ENCODE measurements at regions not wholly inside any gene's neighbourhood (a gene's known extent, or its start where the extent isn't known, plus 50 kb on each side); places are given as distances from the start of the nearest gene placed in this dataset.
A peak's percentile ranks its signal among the peaks of the same experiment; 100 is the strongest.

- peaks cover 53 to 58% (median 53%) of the 10 kb centered on the region in 3 donors for H3K4me1 Mint-ChIP-seq
- H3K27ac ChIP-seq (ENCODE audit: low read depth, low read length), result no peak overlapping the region
- no peaks in the 10 kb centered on the region for H3K27me3 ChIP-seq (ENCODE audit: insufficient read depth, low read length, poor library complexity, severe bottlenecking)
- no peaks in the 10 kb centered on the region for H3K36me3 ChIP-seq (ENCODE audit: insufficient read depth, low read length)
- no peak overlapping the region for H3K4me3 ChIP-seq (ENCODE audit: low read length)
- peak overlapping the region in 2 of 8 donors; percentile 3 to 33 for H3K27ac Mint-ChIP-seq
- peaks cover 49% of the 10 kb centered on the region for H3K4me1 ChIP-seq (ENCODE audit: insufficient read depth, low read length)
- POLR2A ChIA-PET, result no interaction called here
- H3K27me3 Mint-ChIP-seq, result peaks cover 0 to 1% of the 10 kb centered on the region in 2 donors
- no peak for DNase-seq
- H3K36me3 Mint-ChIP-seq, result no peaks in the 10 kb centered on the region
- H3K9me3 Mint-ChIP-seq, result no peaks in the 10 kb centered on the region
- H3K4me3 Mint-ChIP-seq, result peak overlapping the region in 1 of 7 donors; percentile 32
- no peaks in the 10 kb centered on the region for H3K9me3 ChIP-seq (ENCODE audit: low read length)
- CTCF ChIA-PET, result no interaction called here
Measured at GRCh38 chr9:79885093-79885857, 313.5 kb downstream of the TLE4 start.

GRCh38 chr9:79884546-79884945, 312.8 kb downstream of the TLE4 start:
- Mint-ChIP-seq H3K4me1 (peaks cover 56 to 59% (median 56%) of the 10 kb centered on the region in 3 donors), H3K27ac (peak overlapping the region in 3 of 8 donors; percentile 12 to 76 (median 52)), H3K9me3 (no peaks in the 10 kb centered on the region), H3K36me3 (no peaks in the 10 kb centered on the region), H3K4me3 (peak overlapping the region in 6 of 7 donors; percentile 13 to 89 (median 48)), H3K27me3 (peaks cover 0 to 1% of the 10 kb centered on the region in 2 donors)
- ChIA-PET POLR2A (no interaction called here), CTCF (no interaction called here)
- peaks cover 49% of the 10 kb centered on the region for H3K4me1 ChIP-seq (ENCODE audit: insufficient read depth, low read length)
- no peaks in the 10 kb centered on the region for H3K36me3 ChIP-seq (ENCODE audit: insufficient read depth, low read length)
- DNase-seq, result no peak
- no peak overlapping the region for H3K4me3 ChIP-seq (ENCODE audit: low read length)
- no peaks in the 10 kb centered on the region for H3K9me3 ChIP-seq (ENCODE audit: low read length)
- H3K27me3 ChIP-seq (ENCODE audit: insufficient read depth, low read length, poor library complexity, severe bottlenecking), result no peaks in the 10 kb centered on the region
- no peak overlapping the region for H3K27ac ChIP-seq (ENCODE audit: low read depth, low read length)

GRCh38 chr9:79883073-79883645, 311.4 kb downstream of the TLE4 start:
- peaks cover 49% of the 10 kb centered on the region for H3K4me1 ChIP-seq (ENCODE audit: insufficient read depth, low read length)
- Mint-ChIP-seq H3K9me3 (no peaks in the 10 kb centered on the region), H3K36me3 (no peaks in the 10 kb centered on the region), H3K4me3 (peak overlapping the region in 6 of 7 donors; percentile 59 to 89 (median 84)), H3K27me3 (peaks cover 0 to 1% of the 10 kb centered on the region in 2 donors), H3K4me1 (peaks cover 59 to 66% (median 62%) of the 10 kb centered on the region in 3 donors), H3K27ac (peak overlapping the region in 5 of 8 donors; percentile 30 to 86 (median 68))
- peak; percentile 24 to 78 (median 65) for DNase-seq
- H3K9me3 ChIP-seq (ENCODE audit: low read length), result no peaks in the 10 kb centered on the region
- ChIA-PET POLR2A (interaction anchor here (1.0 kb wide), 2 partner anchors 9 to 312 kb away, joined by 5 to 8 read pairs; partner anchors contain the start of gene TLE4), CTCF (no interaction called here)
- no peak overlapping the region for H3K27ac ChIP-seq (ENCODE audit: low read depth, low read length)
- H3K27me3 ChIP-seq (ENCODE audit: insufficient read depth, low read length, poor library complexity, severe bottlenecking), result no peaks in the 10 kb centered on the region
- H3K4me3 ChIP-seq (ENCODE audit: low read length), result peak overlapping the region; percentile 36
- H3K36me3 ChIP-seq (ENCODE audit: insufficient read depth, low read length), result no peaks in the 10 kb centered on the region

GRCh38 chr9:79880626-79881025, 308.9 kb downstream of the TLE4 start:
- Mint-ChIP-seq H3K4me3 (peak overlapping the region in 2 of 7 donors; percentile 4 to 34), H3K36me3 (no peaks in the 10 kb centered on the region), H3K27me3 (peaks cover 0 to 3% of the 10 kb centered on the region in 2 donors), H3K4me1 (peaks cover 53 to 63% (median 57%) of the 10 kb centered on the region in 3 donors), H3K9me3 (no peaks in the 10 kb centered on the region), H3K27ac (no peak overlapping the region)
- ChIA-PET CTCF (interaction anchor here (0.7 kb wide), 1 partner anchor 309 kb away, joined by 3 read pairs; no protein-coding TSS in a partner anchor), POLR2A (no interaction called here)
- H3K4me1 ChIP-seq (ENCODE audit: insufficient read depth, low read length), result peaks cover 49% of the 10 kb centered on the region
- H3K4me3 ChIP-seq (ENCODE audit: low read length), result no peak overlapping the region
- no peaks in the 10 kb centered on the region for H3K9me3 ChIP-seq (ENCODE audit: low read length)
- no peaks in the 10 kb centered on the region for H3K36me3 ChIP-seq (ENCODE audit: insufficient read depth, low read length)
- H3K27me3 ChIP-seq (ENCODE audit: insufficient read depth, low read length, poor library complexity, severe bottlenecking), result no peaks in the 10 kb centered on the region
- no peak for DNase-seq
- H3K27ac ChIP-seq (ENCODE audit: low read depth, low read length), result no peak overlapping the region

GRCh38 chr9:79877943-79878602, 306.3 kb downstream of the TLE4 start:
- no peaks in the 10 kb centered on the region for H3K9me3 Mint-ChIP-seq
- ChIA-PET CTCF (no interaction called here), POLR2A (no interaction called here)
- no peak overlapping the region for H3K4me3 Mint-ChIP-seq
- Histone ChIP-seq H3K36me3 (ENCODE audit: insufficient read depth, low read length) (no peaks in the 10 kb centered on the region), H3K27ac (ENCODE audit: low read depth, low read length) (no peak overlapping the region), H3K4me3 (ENCODE audit: low read length) (no peak overlapping the region), H3K9me3 (ENCODE audit: low read length) (no peaks in the 10 kb centered on the region), H3K27me3 (ENCODE audit: insufficient read depth, low read length, poor library complexity, severe bottlenecking) (no peaks in the 10 kb centered on the region), H3K4me1 (ENCODE audit: insufficient read depth, low read length) (peaks cover 24% of the 10 kb centered on the region)
- no peak for DNase-seq
- H3K27me3 Mint-ChIP-seq, result peaks cover 0 to 2% of the 10 kb centered on the region in 2 donors
- H3K4me1 Mint-ChIP-seq, result peaks cover 29 to 38% (median 32%) of the 10 kb centered on the region in 3 donors
- H3K36me3 Mint-ChIP-seq, result peaks cover 0 to 3% (median 0%) of the 10 kb centered on the region in 3 donors
- H3K27ac Mint-ChIP-seq, result no peak overlapping the region

GRCh38 chr9:79868567-79869189, 296.9 kb downstream of the TLE4 start:
- Mint-ChIP-seq H3K4me1 (peaks cover 9 to 14% (median 10%) of the 10 kb centered on the region in 3 donors), H3K27ac (no peak overlapping the region), H3K27me3 (peaks cover 0 to 4% of the 10 kb centered on the region in 2 donors), H3K36me3 (peaks cover 0 to 5% (median 0%) of the 10 kb centered on the region in 3 donors), H3K9me3 (peaks cover 0 to 2% (median 0%) of the 10 kb centered on the region in 5 donors), H3K4me3 (no peak overlapping the region)
- ChIA-PET CTCF (no interaction called here), POLR2A (no interaction called here)
- DNase-seq, result no peak
- no peak overlapping the region for H3K4me3 ChIP-seq (ENCODE audit: low read length)
- H3K9me3 ChIP-seq (ENCODE audit: low read length), result no peaks in the 10 kb centered on the region
- no peak overlapping the region for H3K27ac ChIP-seq (ENCODE audit: low read depth, low read length)
- no peaks in the 10 kb centered on the region for H3K27me3 ChIP-seq (ENCODE audit: insufficient read depth, low read length, poor library complexity, severe bottlenecking)
- no peaks in the 10 kb centered on the region for H3K4me1 ChIP-seq (ENCODE audit: insufficient read depth, low read length)
- no peaks in the 10 kb centered on the region for H3K36me3 ChIP-seq (ENCODE audit: insufficient read depth, low read length)

- H3K36me3 Mint-ChIP-seq, result peaks cover 0 to 13% (median 0%) of the 10 kb centered on the region in 3 donors
- Histone ChIP-seq H3K4me3 (ENCODE audit: low read length) (no peak overlapping the region), H3K4me1 (ENCODE audit: insufficient read depth, low read length) (peaks cover 3% of the 10 kb centered on the region), H3K27ac (ENCODE audit: low read depth, low read length) (no peak overlapping the region), H3K36me3 (ENCODE audit: insufficient read depth, low read length) (no peaks in the 10 kb centered on the region), H3K27me3 (ENCODE audit: insufficient read depth, low read length, poor library complexity, severe bottlenecking) (no peaks in the 10 kb centered on the region), H3K9me3 (ENCODE audit: low read length) (no peaks in the 10 kb centered on the region)
- H3K27ac Mint-ChIP-seq, result peak overlapping the region in 1 of 8 donors; percentile 74
- H3K9me3 Mint-ChIP-seq, result peaks cover 7 to 13% (median 12%) of the 10 kb centered on the region in 5 donors
- CTCF ChIA-PET, result no interaction called here
- peaks cover 19 to 21% (median 19%) of the 10 kb centered on the region in 3 donors for H3K4me1 Mint-ChIP-seq
- no peak for DNase-seq
- POLR2A ChIA-PET, result no interaction called here
- no peaks in the 10 kb centered on the region for H3K27me3 Mint-ChIP-seq
- H3K4me3 Mint-ChIP-seq, result no peak overlapping the region
Measured at GRCh38 chr9:79862921-79863890, 291.4 kb downstream of the TLE4 start.
